Testis (tissue), 2 donors: ENCODE measurements at regions not wholly inside any gene's neighbourhood (a gene's known extent, or its start where the extent isn't known, plus 50 kb on each side); places are given as distances from the start of the nearest gene placed in this dataset.

Experiments
- POLR2A ChIP-seq: fragments of 450-650 bp; IDR thresholded peaks from one replicate; pipeline ENCODE4 v1.6.1; 2017; ENCODE audit warnings: antibody characterized with exemption, mild to moderate bottlenecking, moderate library complexity
- TF ChIP-seq, protein P1 (sequence below), 3 experiments: fragments of 450-650 bp in 2 of 3; fragments of 200-600 bp in 1 of 3; sonication (generic) in 1 of 3; IDR thresholded peaks; one replicate each; pipeline ENCODE4 v1.5.1; 2016 to 2019; ENCODE audit warnings: antibody characterized with exemption in 3 of 3, mild to moderate bottlenecking in 2 of 3, moderate library complexity in 1 of 3

DNA sequence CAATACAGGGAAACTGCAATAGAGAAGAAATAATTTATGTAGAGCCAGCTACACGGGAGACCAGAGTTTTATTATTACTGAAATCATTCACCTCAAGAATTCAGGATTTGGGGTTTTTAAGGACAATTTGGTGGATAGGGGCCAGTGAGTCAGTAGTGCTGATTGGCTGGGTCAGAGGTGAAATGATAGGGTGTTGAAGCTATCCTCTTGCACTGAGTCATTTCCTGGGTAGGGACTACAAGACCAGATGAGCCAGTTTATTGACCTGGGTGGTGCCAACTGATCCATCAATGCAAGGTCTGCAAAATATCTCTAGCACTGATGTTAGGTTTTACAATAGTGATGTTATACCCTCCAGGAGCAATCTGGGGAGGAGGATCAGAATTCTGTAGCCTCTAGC lies 486.3 kb downstream of the LRIG3 start:
- TF ChIP-seq, protein P1, sequence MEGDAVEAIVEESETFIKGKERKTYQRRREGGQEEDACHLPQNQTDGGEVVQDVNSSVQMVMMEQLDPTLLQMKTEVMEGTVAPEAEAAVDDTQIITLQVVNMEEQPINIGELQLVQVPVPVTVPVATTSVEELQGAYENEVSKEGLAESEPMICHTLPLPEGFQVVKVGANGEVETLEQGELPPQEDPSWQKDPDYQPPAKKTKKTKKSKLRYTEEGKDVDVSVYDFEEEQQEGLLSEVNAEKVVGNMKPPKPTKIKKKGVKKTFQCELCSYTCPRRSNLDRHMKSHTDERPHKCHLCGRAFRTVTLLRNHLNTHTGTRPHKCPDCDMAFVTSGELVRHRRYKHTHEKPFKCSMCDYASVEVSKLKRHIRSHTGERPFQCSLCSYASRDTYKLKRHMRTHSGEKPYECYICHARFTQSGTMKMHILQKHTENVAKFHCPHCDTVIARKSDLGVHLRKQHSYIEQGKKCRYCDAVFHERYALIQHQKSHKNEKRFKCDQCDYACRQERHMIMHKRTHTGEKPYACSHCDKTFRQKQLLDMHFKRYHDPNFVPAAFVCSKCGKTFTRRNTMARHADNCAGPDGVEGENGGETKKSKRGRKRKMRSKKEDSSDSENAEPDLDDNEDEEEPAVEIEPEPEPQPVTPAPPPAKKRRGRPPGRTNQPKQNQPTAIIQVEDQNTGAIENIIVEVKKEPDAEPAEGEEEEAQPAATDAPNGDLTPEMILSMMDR (IDR thresholded peaks at IDR 0.05), result no peak
- TF ChIP-seq POLR2A, result no peak
